NCI-H748 (cell line): ENCODE measurements at regions not wholly inside any gene's neighbourhood (a gene's known extent, or its start where the extent isn't known, plus 50 kb on each side); places are given as distances from the start of the nearest gene placed in this dataset.
"Not testable (repeated sequence)": the region's sequence is repeated elsewhere in the genome, so short reads cannot be mapped to it uniquely, and the experiment has no call there.

Experiments used
- DNase-seq: peaks from one replicate; lab custom pipeline; 2025; ENCODE audit not compliant: unreplicated experiment; lab: John Stamatoyannopoulos, UW

- DNase-seq: no peak
Measured at GRCh38 chr16:86948046-86948445, 369.1 kb downstream of the C16orf95 start.

DNA sequence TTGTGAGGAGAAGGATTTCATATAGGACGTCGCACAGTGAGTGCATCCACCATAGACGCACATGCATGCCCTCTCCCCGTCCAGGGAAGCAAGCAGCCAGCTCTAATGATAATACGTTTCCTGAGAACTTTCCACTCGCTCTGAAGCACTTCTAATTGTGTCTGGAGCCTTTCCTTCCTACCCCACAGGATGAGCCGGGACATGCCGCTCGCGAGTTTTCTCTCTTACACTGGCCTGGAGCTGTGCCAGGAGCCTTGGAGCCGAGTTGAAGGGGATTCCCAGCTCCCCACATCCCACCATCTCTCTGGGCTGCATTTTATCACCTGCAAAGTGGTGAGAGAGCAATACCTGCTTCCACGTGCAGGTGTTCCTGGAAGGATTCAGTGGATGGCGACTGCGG lies 368.1 kb downstream of the C16orf95 start:
- DNase-seq: no peak

- no peak for DNase-seq
Measured at GRCh38 chr16:86949630-86950029, 367.6 kb downstream of the C16orf95 start.

DNA sequence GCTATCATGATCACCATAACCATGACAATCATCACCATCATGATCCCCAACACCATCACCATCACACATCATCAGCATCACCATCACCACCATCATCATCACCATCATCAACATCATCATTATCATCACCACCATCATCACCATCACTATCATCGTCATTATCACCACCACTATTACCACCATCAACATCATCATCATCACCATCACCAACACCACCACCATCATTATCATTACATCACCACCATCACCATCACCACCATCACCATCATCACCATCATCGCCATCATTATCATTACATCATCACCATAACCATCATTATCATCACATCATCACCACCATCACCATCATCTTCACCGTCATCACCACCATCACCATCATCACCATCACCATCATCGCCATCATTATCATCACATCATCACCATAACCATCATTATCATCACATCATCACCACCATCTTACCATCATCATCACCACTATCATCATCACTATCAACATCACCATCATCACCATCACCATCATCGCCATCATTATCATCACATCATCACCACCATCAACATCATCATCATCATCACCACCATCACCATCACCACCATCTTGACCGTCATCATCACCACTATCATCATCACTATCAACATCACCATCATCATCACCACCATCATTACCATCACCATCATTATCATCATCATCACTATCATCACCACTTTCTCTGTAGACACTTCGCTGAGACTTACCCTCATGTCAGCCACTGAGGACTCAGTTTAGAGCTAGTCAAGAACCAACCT lies 366.0 kb downstream of the C16orf95 start:
- DNase-seq: no peak

- DNase-seq: no peak
Measured at GRCh38 chr16:86951831-86952598, 365.2 kb downstream of the C16orf95 start.

DNA sequence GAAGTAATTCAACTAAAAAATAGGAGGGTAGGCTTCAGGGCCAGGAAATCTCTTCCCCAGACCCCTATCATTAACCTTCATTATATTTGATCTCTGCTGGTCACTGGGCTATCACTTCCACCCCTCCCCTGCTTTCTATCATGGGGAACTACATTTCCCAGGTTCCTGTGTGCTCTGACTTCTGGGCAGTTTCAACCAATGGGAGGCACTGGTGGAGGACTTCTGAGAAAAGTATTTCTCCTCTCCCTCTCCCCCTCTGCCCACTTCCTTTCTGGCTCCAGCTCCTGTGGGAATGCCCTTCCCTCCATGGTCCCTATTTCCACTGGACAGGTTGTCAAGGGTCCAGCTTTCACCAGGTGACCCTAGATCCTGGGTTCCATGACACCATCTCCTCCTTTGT lies 364.4 kb downstream of the C16orf95 start:
- DNase-seq: no peak

DNA sequence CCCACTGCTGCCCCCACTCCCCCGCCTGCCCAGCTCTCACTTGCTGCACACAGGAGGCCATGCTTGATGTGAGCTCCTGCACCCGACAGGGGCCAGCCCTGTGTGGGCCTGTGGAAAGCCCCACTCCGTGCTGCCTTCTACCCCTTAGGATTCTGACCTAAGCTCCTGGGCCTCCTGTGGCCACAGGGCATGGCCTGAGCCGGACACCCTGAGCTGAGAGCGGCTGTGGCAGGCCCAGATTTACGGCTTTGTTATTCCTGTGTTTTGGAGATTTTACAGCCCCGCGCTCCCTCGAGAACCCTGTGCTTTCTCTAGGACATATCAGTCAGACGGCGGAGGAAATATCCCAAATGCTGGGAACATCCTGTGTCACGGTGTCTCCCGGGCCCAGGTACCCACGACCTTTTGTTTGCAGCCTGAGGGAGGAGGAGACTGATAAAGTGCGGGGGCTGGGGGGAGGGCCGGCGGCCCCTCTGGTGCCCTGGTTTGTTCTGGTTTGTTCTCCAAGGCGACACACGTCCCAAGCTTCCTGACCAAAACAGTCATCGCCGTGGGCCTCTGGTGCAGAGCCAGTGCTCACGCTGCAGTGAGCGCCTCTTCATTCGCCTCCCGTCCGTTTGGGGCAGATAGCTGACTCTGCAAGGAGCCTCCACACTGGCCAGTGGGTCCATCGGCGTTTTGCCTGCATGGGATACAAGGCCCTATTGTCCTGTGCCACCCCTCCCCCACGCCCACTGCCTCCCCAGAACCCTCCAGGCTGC lies 363.4 kb downstream of the C16orf95 start:
- no peak for DNase-seq

- no peak for DNase-seq
Measured at GRCh38 chr16:86955136-86955855, 361.9 kb downstream of the C16orf95 start.

DNA sequence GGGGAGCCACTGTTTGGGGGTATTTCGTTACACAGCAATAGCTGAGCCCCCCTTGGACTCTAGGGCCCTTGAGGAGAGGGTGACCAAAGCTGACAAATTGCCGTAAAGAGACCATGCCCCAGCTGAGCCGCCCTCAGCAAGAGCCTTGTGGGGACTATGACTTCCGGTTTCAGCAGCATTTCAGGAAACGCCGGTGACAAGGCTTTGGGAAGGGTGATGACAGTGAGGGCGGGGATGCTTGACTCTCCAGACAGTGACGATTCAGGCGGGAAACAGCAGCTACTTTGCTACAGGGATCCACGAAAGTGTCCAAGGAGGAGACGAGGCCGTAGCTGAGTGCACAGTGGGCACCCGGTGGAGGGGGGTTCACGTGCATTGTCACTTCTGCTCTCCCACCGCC lies 360.8 kb downstream of the C16orf95 start:
- DNase-seq: no peak

DNA sequence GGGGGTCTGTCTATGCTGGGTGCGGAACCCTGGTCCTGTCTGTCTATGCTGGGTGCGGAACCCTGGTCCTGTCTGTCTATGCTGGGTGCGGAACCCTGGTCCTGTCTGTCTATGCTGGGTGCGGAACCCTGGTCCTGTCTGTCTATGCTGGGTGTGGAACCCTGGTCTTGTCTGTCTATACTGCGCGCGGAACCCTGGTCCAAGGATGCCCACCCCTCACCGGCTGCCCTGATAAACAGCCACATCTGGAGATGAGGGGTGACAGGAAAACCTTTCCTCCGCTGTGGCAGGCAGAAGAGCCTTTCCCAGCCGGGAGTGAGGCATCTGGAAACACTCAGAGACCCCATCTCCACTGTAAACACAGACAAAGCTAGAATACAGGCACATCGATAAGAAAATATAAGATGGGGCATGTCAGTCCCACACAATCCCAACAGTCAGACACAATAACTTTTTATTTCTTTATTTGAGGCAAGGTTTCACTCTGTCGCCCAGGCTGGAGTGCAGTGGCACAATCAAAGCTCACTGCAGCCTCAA lies 359.5 kb downstream of the C16orf95 start:
- DNase-seq: not testable (repeated sequence)

DNA sequence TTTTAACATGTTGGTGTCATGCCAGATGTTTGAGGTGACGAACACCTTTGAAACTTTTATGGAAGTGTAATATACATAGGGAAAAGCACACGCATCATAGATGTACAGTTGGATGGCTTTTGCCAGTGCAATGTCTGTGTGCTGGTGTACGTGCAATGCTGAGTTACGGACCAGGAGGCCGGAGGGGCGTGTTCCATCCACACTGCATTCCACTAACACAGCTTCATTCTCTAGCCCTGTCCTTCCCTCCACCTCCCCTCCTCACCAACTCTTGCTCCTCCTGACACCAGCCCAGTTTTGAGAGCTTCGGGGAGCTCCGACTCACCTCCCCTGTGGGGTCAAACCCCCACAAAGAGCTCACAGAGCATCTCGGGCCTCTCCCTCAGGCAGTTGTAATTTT lies 358.8 kb downstream of the C16orf95 start:
- DNase-seq: no peak

- DNase-seq: no peak
Measured at GRCh38 chr16:86959091-86959651, 358.0 kb downstream of the C16orf95 start.

GRCh38 chr16:86959729-86960128 lies 357.5 kb downstream of the C16orf95 start:
- no peak for DNase-seq

GRCh38 chr16:86960266-86960665 lies 356.9 kb downstream of the C16orf95 start:
- DNase-seq: no peak

DNA sequence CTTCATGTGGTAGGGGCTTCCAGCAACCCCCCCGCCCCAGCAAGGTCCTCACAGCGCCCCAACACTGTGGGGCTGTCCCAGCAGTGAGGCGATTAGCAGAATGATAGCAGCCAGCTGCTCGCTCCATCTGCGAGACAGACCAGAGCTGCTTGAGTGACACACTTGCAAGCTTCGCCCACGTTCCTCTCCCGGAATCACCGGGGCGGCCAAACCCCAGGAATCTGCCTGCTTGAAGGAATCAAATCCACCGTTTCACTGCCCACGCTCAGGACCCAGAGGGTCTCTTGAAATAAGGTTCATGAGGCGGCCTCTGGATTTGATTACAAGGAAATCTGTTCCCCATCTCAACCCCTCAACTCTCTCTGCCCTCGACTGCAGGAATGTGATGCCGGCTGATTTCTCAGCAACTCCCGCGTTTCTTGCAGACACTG lies 356.0 kb downstream of the C16orf95 start:
- DNase-seq: no peak

- DNase-seq: no peak
Measured at GRCh38 chr16:86962259-86962658, 354.9 kb downstream of the C16orf95 start.

DNA sequence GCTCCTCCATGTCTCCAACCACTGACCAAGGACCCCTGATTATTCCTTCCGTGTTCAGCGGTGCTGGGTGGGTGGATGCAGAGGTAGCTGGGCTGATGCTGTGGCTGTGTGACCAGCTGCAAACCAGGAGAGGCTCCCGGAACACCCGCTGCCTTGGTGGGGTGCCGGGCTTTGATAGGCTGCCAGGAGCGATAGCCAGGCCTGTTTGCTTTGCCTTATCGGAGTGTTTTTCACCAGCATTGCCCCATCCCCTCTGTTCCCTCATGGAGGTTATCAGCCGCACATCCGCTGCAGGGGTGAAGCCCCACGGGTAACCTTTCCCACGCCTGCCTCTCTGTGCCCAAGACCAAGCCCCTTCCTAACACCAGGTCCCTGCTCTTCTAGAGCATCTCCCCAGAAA lies 354.3 kb downstream of the C16orf95 start:
- no peak for DNase-seq

- DNase-seq: no peak
Measured at GRCh38 chr16:86963600-86964575, 353.3 kb downstream of the C16orf95 start.

GRCh38 chr16:86964796-86965241 lies 352.4 kb downstream of the C16orf95 start:
- no peak for DNase-seq
